Transverse colon (tissue), 4 donors: ENCODE measurements at regions not wholly inside any gene's neighbourhood (a gene's known extent, or its start where the extent isn't known, plus 50 kb on each side); places are given as distances from the start of the nearest gene placed in this dataset.

Experiments
- DNase-seq: peaks from one replicate; pipeline ENCODE4 v3.0.0-alpha.2; 2019
- H3K27ac ChIP-seq, 4 donors: fragments of 200-600 bp; sonication (generic); 2 replicates each; pipeline ENCODE4 v1.5.1; 2016 to 2018; ENCODE audit warnings: inconsistent platforms in 4 of 4
- H3K27me3 ChIP-seq: fragments of 200-600 bp; sonication (generic); 2 replicates; pipeline ENCODE4 v1.5.1; 2017; ENCODE audit warnings: inconsistent platforms
- H3K36me3 ChIP-seq, 4 donors: fragments of 200-600 bp; sonication (generic); 2 replicates each; pipeline ENCODE4 v1.5.1; 2017 to 2019; ENCODE audit warnings: inconsistent platforms in 4 of 4
- H3K4me1 ChIP-seq, 4 donors: fragments of 200-600 bp; sonication (generic); 2 replicates each; pipeline ENCODE4 v1.5.1; 2017 to 2020; ENCODE audit warnings: inconsistent platforms in 4 of 4
- H3K4me3 ChIP-seq, 4 donors: fragments of 200-600 bp; sonication (generic); 1 replicate in 1 of 4; 2 replicates in 3 of 4; pipeline versions ENCODE4 v1.5.1 to v1.6.1; 2017 to 2019; ENCODE audit warnings: inconsistent platforms in 4 of 4
- H3K9me3 ChIP-seq, 2 donors: fragments of 200-600 bp; sonication (generic); 2 replicates each; pipeline ENCODE4 v1.5.1; 2017 to 2019; ENCODE audit warnings: inconsistent platforms in 2 of 2
- POLR2A ChIP-seq: fragments of 450-650 bp; IDR thresholded peaks from one replicate; pipeline ENCODE4 v1.6.1; 2016; ENCODE audit warnings: antibody characterized with exemption, mild to moderate bottlenecking, moderate library complexity
- POLR2AphosphoS5 ChIP-seq, 3 donors: sonication (generic); formaldehyde crosslinking; IDR thresholded peaks; one replicate each; pipeline ENCODE4 v1.6.1; 2016; ENCODE audit warnings: antibody characterized with exemption in 3 of 3
- WGBS, 2 donors: methylation state at CpG; one replicate each; pipeline ENCODE4 v1.1.5; 2018; ENCODE audit warnings: low coverage in 1 of 2; 5-methylcytosine and 5-hydroxymethylcytosine counted together
- in situ Hi-C, 4 donors: fragments of 200-750 bp; cut with MboI; loops; one replicate each; pipeline versions ENCODE4 v1.15.0 to v1.15.1; 2017; ENCODE audit warnings: low sequenced_read_pairs in 3 of 4, low pct_ligation_motif_present in 1 of 4, low pct_unique_long_range_greater_than_20kb in 1 of 4
- intact Hi-C: fragments of 100-400 bp; cut with DNase I; formaldehyde crosslinking; loops from one replicate; pipeline ENCODE4 v1.15.1; 2023; ENCODE audit warnings: low total_unique reads

GRCh38 chr20:19964289-19965265, 52.6 kb upstream of the NAA20 start:
- Histone ChIP-seq H3K27ac (peak overlapping the region; percentile 51 to 75 (median 64)), H3K9me3 (no peaks in the 10 kb centered on the region), H3K27me3 (no peaks in the 10 kb centered on the region), H3K4me1 (peaks cover 0 to 17% (median 2%) of the 10 kb centered on the region in 4 donors), H3K4me3 (no peak overlapping the region), H3K36me3 (peaks cover 0 to 22% (median 10%) of the 10 kb centered on the region in 4 donors)
- 64 to 68% methylated on average over 4 to 15 of the region's 15 CpGs for WGBS, 2 donors
- intact Hi-C loops = no loop called here
- in situ Hi-C loops = no loop called here
- DNase-seq = peak; percentile 53
- TF ChIP-seq POLR2A (no peak), POLR2AphosphoS5 (IDR thresholded peaks at IDR 0.05) (peak; percentile 67 to 79 (median 67))

GRCh38 chr20:19966840-19967239, 50.3 kb upstream of the NAA20 start:
- in situ Hi-C loops = no loop called here
- H3K9me3 ChIP-seq = no peaks in the 10 kb centered on the region
- no peak overlapping the region for H3K4me3 ChIP-seq
- H3K4me1 ChIP-seq = peaks cover 0 to 17% (median 2%) of the 10 kb centered on the region in 4 donors
- intact Hi-C loops = no loop called here
- H3K27ac ChIP-seq = no peak overlapping the region
- no peak for DNase-seq
- 62% methylated on average over 1 of the region's 1 CpG; no CpG with 5 or more reads in 1 of the 2 donors for WGBS, 2 donors
- H3K36me3 ChIP-seq = peaks cover 0 to 8% (median 3%) of the 10 kb centered on the region in 4 donors
- TF ChIP-seq POLR2A = no peak
- no peak for TF ChIP-seq POLR2AphosphoS5 (IDR thresholded peaks at IDR 0.05)
- H3K27me3 ChIP-seq = no peaks in the 10 kb centered on the region
